Lung (tissue), 11 donors: ENCODE measurements at regions not wholly inside any gene's neighbourhood (a gene's known extent, or its start where the extent isn't known, plus 50 kb on each side); places are given as distances from the start of the nearest gene placed in this dataset.

Experiments used
- ATAC-seq: fragments of 200-7000 bp; cut with Tn5 transposase; one replicate; pipeline ENCODE4 v1.9.1; 2020; ENCODE audit warnings: moderate number of reproducible peaks; ENCODE audit not compliant: insufficient read depth, low FRiP score
- DNase-seq, 3 donors: peaks; one replicate each; pipeline ENCODE4 v3.0.0-alpha.2; 2013 to 2017
- H3K27ac ChIP-seq, 2 donors: one replicate each; pipeline ENCODE4 v1.5.1; 2013; ENCODE audit warnings: mild to moderate bottlenecking in 2 of 2, moderate library complexity in 2 of 2, control low read depth in 1 of 2, inconsistent platforms in 1 of 2, low read depth in 1 of 2, low read length in 1 of 2
- H3K27me3 ChIP-seq, 3 donors: one replicate each; pipeline ENCODE4 v1.5.1; 2013; ENCODE audit warnings: low read length in 2 of 3; ENCODE audit not compliant: control insufficient read depth in 3 of 3, insufficient read depth in 3 of 3
- H3K36me3 ChIP-seq, 4 donors: one replicate each; pipeline ENCODE4 v1.5.1; 2013; ENCODE audit warnings: low read length in 4 of 4, mild to moderate bottlenecking in 1 of 4, moderate library complexity in 1 of 4; ENCODE audit not compliant: control insufficient read depth in 4 of 4, insufficient read depth in 4 of 4
- H3K4me1 ChIP-seq, 5 donors: one replicate each; pipeline ENCODE4 v1.5.1; 2013; ENCODE audit warnings: low read length in 5 of 5, mild to moderate bottlenecking in 2 of 5, moderate library complexity in 1 of 5; ENCODE audit not compliant: control insufficient read depth in 5 of 5, insufficient read depth in 5 of 5
- H3K4me3 ChIP-seq: one replicate; pipeline ENCODE4 v1.5.1; 2013; ENCODE audit warnings: mild to moderate bottlenecking, control low read depth, moderate library complexity
- H3K9ac ChIP-seq, 2 donors: one replicate each; pipeline ENCODE4 v1.5.1; 2013; ENCODE audit warnings: low read length in 2 of 2, control low read depth in 1 of 2; ENCODE audit not compliant: insufficient read depth in 1 of 2
- H3K9me3 ChIP-seq, 4 donors: one replicate each; pipeline ENCODE4 v1.5.1; 2013; ENCODE audit warnings: low read length in 3 of 4, mild to moderate bottlenecking in 1 of 4, moderate library complexity in 1 of 4; ENCODE audit not compliant: control insufficient read depth in 4 of 4, insufficient read depth in 3 of 4
- CTCF ChIP-seq: IDR thresholded peaks from 2 replicates; pipeline ENCODE4 v1.5.1; 2012; ENCODE audit warnings: mild to moderate bottlenecking; ENCODE audit errors: control extremely low read depth, extremely low read depth
- WGBS, 2 donors: extraction: QIAGEN DNeasy Blood & Tissue Kit; methylation state at CpG; one replicate each; pipeline ENCODE4 v1.1.7; 2013; 5-methylcytosine and 5-hydroxymethylcytosine counted together
- donor health status: control.
- donor health status: control.
- donor health status: Bipolar disorder and iron deficiency.
- donor health status: healthy.
- donor health status: DM: yes; HTN: yes; CAD: no.

GRCh38 chr6:71038711-71039344 lies 82.0 kb upstream of the B3GAT2 start:
- H3K36me3 ChIP-seq, result no peaks in the 10 kb centered on the region
- ATAC-seq (no peak), DNase-seq (peak in 2 of 3 donors; percentile 69)
- no peak overlapping the region for H3K9ac ChIP-seq
- no peak overlapping the region for H3K27ac ChIP-seq
- no peak for TF ChIP-seq CTCF
- no peak overlapping the region for H3K4me3 ChIP-seq
- H3K27me3 ChIP-seq, result no peaks in the 10 kb centered on the region
- H3K9me3 ChIP-seq, result no peaks in the 10 kb centered on the region
- H3K4me1 ChIP-seq, result peaks cover 0 to 21% (median 4%) of the 10 kb centered on the region in 5 donors
- 67 to 90% methylated on average over 8 of the region's 8 CpGs for WGBS, 2 donors

- Histone ChIP-seq H3K4me1 (peaks cover 0 to 10% (median 4%) of the 10 kb centered on the region in 5 donors), H3K9me3 (no peaks in the 10 kb centered on the region), H3K27me3 (no peaks in the 10 kb centered on the region), H3K9ac (no peak overlapping the region), H3K27ac (no peak overlapping the region), H3K36me3 (no peaks in the 10 kb centered on the region), H3K4me3 (no peak overlapping the region)
- DNase-seq (no peak), ATAC-seq (no peak)
- WGBS, 2 donors, result 89 to 93% methylated on average over 1 of the region's 1 CpG
- no peak for TF ChIP-seq CTCF
These were observed 83.2 kb upstream of the B3GAT2 start for GRCh38 chr6:71040043-71040442.

- Histone ChIP-seq H3K4me3 (no peak overlapping the region), H3K9me3 (no peaks in the 10 kb centered on the region), H3K4me1 (peaks cover 0 to 9% (median 4%) of the 10 kb centered on the region in 5 donors), H3K27me3 (no peaks in the 10 kb centered on the region), H3K9ac (no peak overlapping the region), H3K27ac (no peak overlapping the region), H3K36me3 (no peaks in the 10 kb centered on the region)
- WGBS, 2 donors, result 87 to 92% methylated on average over 2 of the region's 2 CpGs
- DNase-seq (no peak), ATAC-seq (no peak)
- TF ChIP-seq CTCF, result no peak
These were observed 84.0 kb upstream of the B3GAT2 start for GRCh38 chr6:71040841-71041240.

GRCh38 chr6:71043902-71044301 lies 87.0 kb upstream of the B3GAT2 start:
- Histone ChIP-seq H3K27ac (no peak overlapping the region), H3K27me3 (no peaks in the 10 kb centered on the region), H3K9me3 (no peaks in the 10 kb centered on the region), H3K4me1 (peaks cover 0 to 7% (median 0%) of the 10 kb centered on the region in 5 donors), H3K36me3 (no peaks in the 10 kb centered on the region), H3K4me3 (no peak overlapping the region), H3K9ac (no peak overlapping the region)
- 22 to 39% methylated on average over 1 of the region's 1 CpG for WGBS, 2 donors
- DNase-seq (no peak), ATAC-seq (no peak)
- TF ChIP-seq CTCF, result no peak
